ENCODE measurements at regions not wholly inside any gene's neighbourhood (a gene's known extent, or its start where the extent isn't known, plus 50 kb on each side); places are given as distances from the start of the nearest gene placed in this dataset.

- H3K4me3 Mint-ChIP-seq (ENCODE audit: unreplicated experiment) = no peak overlapping the region
- CTCF ChIA-PET = no interaction called here
- no peaks in the 10 kb centered on the region for H3K4me1 Mint-ChIP-seq (ENCODE audit: insufficient read depth, unreplicated experiment)
- no peak for DNase-seq (ENCODE audit: unreplicated experiment)
- no peaks in the 10 kb centered on the region for H3K27me3 Mint-ChIP-seq (ENCODE audit: insufficient read depth, unreplicated experiment)
- no peak overlapping the region for H3K27ac Mint-ChIP-seq (ENCODE audit: low read depth, unreplicated experiment)
- POLR2A ChIA-PET = no interaction called here
- intact Hi-C loops (cut with micrococcal nuclease) = no loop called here
- TF ChIP-seq CTCF (IDR thresholded peaks at IDR 0.05; ENCODE audit: unreplicated experiment) = no peak
- H3K36me3 Mint-ChIP-seq (ENCODE audit: insufficient read depth, unreplicated experiment) = no peaks in the 10 kb centered on the region
- peaks cover 57% of the 10 kb centered on the region for H3K9me3 Mint-ChIP-seq (ENCODE audit: unreplicated experiment)
- no TSS peak for BruUV-seq (replicated peaks)
Measured at GRCh38 chr19:32189956-32190706, 155.3 kb upstream of the ZNF507 start.

DNA sequence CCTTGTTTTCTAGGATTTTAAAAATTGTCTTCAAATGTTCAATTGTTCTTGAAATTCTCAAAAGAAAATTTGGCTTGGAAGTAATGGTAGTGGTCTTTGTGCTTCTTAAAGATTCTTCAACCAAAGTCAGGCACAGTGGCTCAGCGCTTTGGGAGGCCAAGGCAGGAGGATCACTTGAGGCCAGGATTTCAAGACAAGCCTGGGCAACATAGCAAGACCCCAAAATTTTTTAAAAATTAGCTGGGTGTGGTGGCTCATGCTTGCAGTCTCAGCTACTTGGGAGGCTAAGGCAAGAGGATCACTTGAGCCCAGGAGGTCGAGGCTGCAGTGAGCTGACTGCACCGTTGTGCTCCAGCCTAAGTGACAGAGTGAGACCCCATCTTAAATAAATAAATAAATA is 153.5 kb upstream of the ZNF507 start:
- peaks cover 52% of the 10 kb centered on the region for H3K9me3 Mint-ChIP-seq (ENCODE audit: unreplicated experiment)
- intact Hi-C loops (cut with micrococcal nuclease) = no loop called here
- H3K36me3 Mint-ChIP-seq (ENCODE audit: insufficient read depth, unreplicated experiment) = no peaks in the 10 kb centered on the region
- H3K27ac Mint-ChIP-seq (ENCODE audit: low read depth, unreplicated experiment) = no peak overlapping the region
- CTCF ChIA-PET = no interaction called here
- DNase-seq (ENCODE audit: unreplicated experiment) = no peak
- no TSS peak for BruUV-seq (replicated peaks)
- H3K4me3 Mint-ChIP-seq (ENCODE audit: unreplicated experiment) = no peak overlapping the region
- no peaks in the 10 kb centered on the region for H3K4me1 Mint-ChIP-seq (ENCODE audit: insufficient read depth, unreplicated experiment)
- H3K27me3 Mint-ChIP-seq (ENCODE audit: insufficient read depth, unreplicated experiment) = no peaks in the 10 kb centered on the region
- POLR2A ChIA-PET = no interaction called here
- no peak for TF ChIP-seq CTCF (IDR thresholded peaks at IDR 0.05; ENCODE audit: unreplicated experiment)

DNA sequence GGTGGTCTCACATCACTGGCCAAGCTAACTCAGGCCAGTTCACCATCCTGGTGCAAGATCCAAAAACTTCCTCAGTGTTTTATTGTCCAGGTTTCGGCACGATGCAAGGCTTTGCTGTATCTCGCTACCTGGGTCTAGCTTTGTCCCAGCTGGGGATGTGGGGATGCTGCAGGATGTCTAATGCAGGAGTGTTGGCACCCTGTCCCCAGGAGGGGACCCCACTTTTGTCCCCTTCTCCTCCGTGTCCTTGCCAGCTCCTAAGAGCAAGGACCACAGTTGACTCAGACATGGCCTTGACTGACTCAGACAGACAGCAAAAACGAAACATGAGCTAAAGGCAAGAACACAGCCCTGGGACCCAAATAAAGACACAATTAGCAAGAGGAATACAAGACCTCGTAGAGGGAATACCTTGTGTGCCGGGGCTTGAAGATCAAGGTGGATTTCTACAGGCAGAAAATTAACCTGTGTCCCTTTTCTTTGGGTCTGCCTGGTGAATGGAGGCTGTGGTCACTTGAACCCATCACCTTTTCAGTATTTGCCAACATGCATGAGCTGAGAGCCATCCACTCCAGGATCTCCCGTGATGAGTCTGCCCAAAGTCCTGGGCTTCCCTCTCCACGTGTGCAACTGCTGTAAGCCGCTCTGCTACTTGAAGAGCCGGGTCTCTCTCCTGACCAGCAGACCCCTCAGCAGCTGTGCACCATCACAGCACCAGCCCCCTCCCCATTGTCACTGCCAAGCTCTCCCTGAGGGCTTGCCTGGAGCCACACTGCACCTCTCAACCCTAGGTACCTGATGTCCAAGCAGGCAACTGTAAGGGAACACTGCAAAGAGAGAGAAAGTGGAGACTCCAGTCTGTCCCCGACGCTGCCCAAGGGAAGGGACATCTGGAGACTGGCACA is 149.5 kb upstream of the ZNF507 start:
- intact Hi-C loops (cut with micrococcal nuclease) = no loop called here
- Mint-ChIP-seq H3K4me1 (ENCODE audit: insufficient read depth, unreplicated experiment) (no peaks in the 10 kb centered on the region), H3K27ac (ENCODE audit: low read depth, unreplicated experiment) (no peak overlapping the region), H3K27me3 (ENCODE audit: insufficient read depth, unreplicated experiment) (no peaks in the 10 kb centered on the region), H3K36me3 (ENCODE audit: insufficient read depth, unreplicated experiment) (no peaks in the 10 kb centered on the region), H3K4me3 (ENCODE audit: unreplicated experiment) (no peak overlapping the region), H3K9me3 (ENCODE audit: unreplicated experiment) (peaks cover 24% of the 10 kb centered on the region)
- TF ChIP-seq CTCF (IDR thresholded peaks at IDR 0.05; ENCODE audit: unreplicated experiment) = no peak
- CTCF ChIA-PET = interaction anchor here (0.6 kb wide), 1 partner anchor 1513 kb away, joined by 3 read pairs; no protein-coding TSS in a partner anchor
- no TSS peak for BruUV-seq (replicated peaks)
- POLR2A ChIA-PET = no interaction called here
- no peak for DNase-seq (ENCODE audit: unreplicated experiment)

DNA sequence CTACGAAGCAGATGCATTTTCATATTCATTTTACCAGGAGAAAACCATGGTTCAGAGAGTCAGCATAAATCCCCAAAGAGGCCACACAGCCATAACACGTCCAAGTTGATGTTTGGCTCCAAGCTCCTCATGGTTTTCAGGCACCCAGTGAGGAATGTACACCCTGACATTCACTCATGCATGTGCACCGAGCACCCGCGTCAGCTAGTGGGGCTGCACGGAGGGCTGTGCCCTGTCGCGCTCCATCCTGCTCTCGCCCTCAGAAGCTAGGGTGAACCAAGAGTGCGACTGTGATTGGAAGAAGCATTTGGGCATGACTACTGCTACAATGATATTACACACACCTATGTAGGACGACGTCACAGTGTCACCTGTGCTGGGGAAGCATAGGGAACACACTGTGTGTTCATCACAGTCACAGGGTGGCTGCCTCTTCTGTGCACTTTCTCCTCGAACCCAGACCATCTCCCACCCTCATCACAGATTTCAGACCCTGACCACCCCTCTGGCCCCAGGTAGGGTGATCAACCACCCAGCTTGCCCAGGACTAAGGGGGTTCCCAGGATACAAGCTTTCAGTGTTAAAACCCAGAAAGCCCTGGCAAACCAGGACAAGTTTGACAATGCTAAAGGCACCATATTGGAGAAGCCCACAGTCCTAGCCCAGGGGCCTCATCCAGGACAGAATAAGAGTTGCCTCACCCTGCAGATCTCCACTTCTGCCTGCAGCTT is 148.6 kb upstream of the ZNF507 start:
- Mint-ChIP-seq H3K27ac (ENCODE audit: low read depth, unreplicated experiment) (no peak overlapping the region), H3K4me1 (ENCODE audit: insufficient read depth, unreplicated experiment) (no peaks in the 10 kb centered on the region), H3K36me3 (ENCODE audit: insufficient read depth, unreplicated experiment) (no peaks in the 10 kb centered on the region), H3K9me3 (ENCODE audit: unreplicated experiment) (peaks cover 19% of the 10 kb centered on the region), H3K27me3 (ENCODE audit: insufficient read depth, unreplicated experiment) (no peaks in the 10 kb centered on the region), H3K4me3 (ENCODE audit: unreplicated experiment) (no peak overlapping the region)
- BruUV-seq (replicated peaks) = no TSS peak
- intact Hi-C loops (cut with micrococcal nuclease) = no loop called here
- ChIA-PET POLR2A (no interaction called here), CTCF (interaction anchor here (0.6 kb wide), 1 partner anchor 61 kb away, joined by 3 read pairs; no protein-coding TSS in a partner anchor)
- TF ChIP-seq CTCF (IDR thresholded peaks at IDR 0.05; ENCODE audit: unreplicated experiment) = no peak
- no peak for DNase-seq (ENCODE audit: unreplicated experiment)
